IgD-negative memory B cell (primary cell): ENCODE measurements at regions not wholly inside any gene's neighbourhood (a gene's known extent, or its start where the extent isn't known, plus 50 kb on each side); places are given as distances from the start of the nearest gene placed in this dataset.

ENCODE experiments used
- H3K27ac Mint-ChIP-seq, 3 donors: one replicate each; pipeline ENCODE4 v1.8.0; 2020 to 2022; ENCODE audit warnings: mild to moderate bottlenecking in 3 of 3, mixed read lengths in 3 of 3, moderate library complexity in 1 of 3
- H3K27me3 Mint-ChIP-seq: one replicate; pipeline ENCODE4 v1.8.0; 2021; ENCODE audit warnings: mixed read lengths
- H3K36me3 Mint-ChIP-seq: one replicate; pipeline ENCODE4 v1.8.0; 2020; ENCODE audit warnings: mild to moderate bottlenecking, mixed read lengths
- H3K4me1 Mint-ChIP-seq, 3 donors: one replicate each; pipeline ENCODE4 v1.8.0; 2020 to 2022; ENCODE audit warnings: mixed read lengths in 3 of 3, mild to moderate bottlenecking in 1 of 3
- H3K4me3 Mint-ChIP-seq, 4 donors: one replicate each; pipeline ENCODE4 v1.8.0; 2020 to 2022; ENCODE audit warnings: mild to moderate bottlenecking in 4 of 4, mixed read lengths in 4 of 4, moderate library complexity in 3 of 4
- H3K9me3 Mint-ChIP-seq, 3 donors: one replicate each; pipeline ENCODE4 v1.8.0; 2020 to 2021; ENCODE audit warnings: mixed read lengths in 3 of 3, mild to moderate bottlenecking in 1 of 3

GRCh38 chr1:59061876-59062275, 235.0 kb upstream of the FGGY start:
- H3K36me3 Mint-ChIP-seq = peaks cover 10% of the 10 kb centered on the region
- H3K27ac Mint-ChIP-seq = no peak overlapping the region
- peaks cover 1% of the 10 kb centered on the region for H3K27me3 Mint-ChIP-seq
- H3K4me3 Mint-ChIP-seq = peak overlapping the region in 1 of 4 donors; percentile 77
- peaks cover 0 to 3% (median 2%) of the 10 kb centered on the region in 3 donors for H3K9me3 Mint-ChIP-seq
- H3K4me1 Mint-ChIP-seq = peaks cover 27 to 39% (median 29%) of the 10 kb centered on the region in 3 donors

- no peak overlapping the region for H3K4me3 Mint-ChIP-seq
- peak overlapping the region in 1 of 3 donors; percentile 35 for H3K27ac Mint-ChIP-seq
- H3K27me3 Mint-ChIP-seq = peaks cover 1% of the 10 kb centered on the region
- peaks cover 23 to 32% (median 26%) of the 10 kb centered on the region in 3 donors for H3K4me1 Mint-ChIP-seq
- peaks cover 10% of the 10 kb centered on the region for H3K36me3 Mint-ChIP-seq
- H3K9me3 Mint-ChIP-seq = peaks cover 0 to 3% (median 2%) of the 10 kb centered on the region in 3 donors
Measured at GRCh38 chr1:59062743-59063142, 234.2 kb upstream of the FGGY start.

DNA sequence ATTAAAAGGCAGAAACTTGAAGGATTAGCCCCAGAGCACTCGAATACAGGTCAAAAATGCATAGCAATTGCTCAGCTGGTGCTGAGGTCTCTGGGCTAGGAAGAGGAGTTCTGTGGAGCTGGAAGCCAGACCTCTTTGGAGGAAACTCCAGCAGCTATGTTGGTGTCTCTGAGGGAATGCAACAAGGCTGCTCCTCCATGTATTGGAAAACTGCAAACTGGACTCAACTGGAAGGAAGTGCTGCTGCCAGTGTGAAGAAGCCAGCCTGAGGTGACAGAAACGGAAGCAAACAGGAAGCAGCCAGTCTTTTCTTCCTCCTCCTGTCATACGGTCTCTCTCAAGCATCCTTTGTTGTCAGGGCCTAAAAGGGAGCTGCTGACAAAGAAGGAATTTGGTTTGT, 233.4 kb upstream of the FGGY start:
- peaks cover 11% of the 10 kb centered on the region for H3K36me3 Mint-ChIP-seq
- H3K4me1 Mint-ChIP-seq = peaks cover 19 to 29% (median 25%) of the 10 kb centered on the region in 3 donors
- peaks cover 0 to 3% (median 2%) of the 10 kb centered on the region in 3 donors for H3K9me3 Mint-ChIP-seq
- no peaks in the 10 kb centered on the region for H3K27me3 Mint-ChIP-seq
- peak overlapping the region in 2 of 4 donors; percentile 36 to 79 for H3K4me3 Mint-ChIP-seq
- H3K27ac Mint-ChIP-seq = no peak overlapping the region

DNA sequence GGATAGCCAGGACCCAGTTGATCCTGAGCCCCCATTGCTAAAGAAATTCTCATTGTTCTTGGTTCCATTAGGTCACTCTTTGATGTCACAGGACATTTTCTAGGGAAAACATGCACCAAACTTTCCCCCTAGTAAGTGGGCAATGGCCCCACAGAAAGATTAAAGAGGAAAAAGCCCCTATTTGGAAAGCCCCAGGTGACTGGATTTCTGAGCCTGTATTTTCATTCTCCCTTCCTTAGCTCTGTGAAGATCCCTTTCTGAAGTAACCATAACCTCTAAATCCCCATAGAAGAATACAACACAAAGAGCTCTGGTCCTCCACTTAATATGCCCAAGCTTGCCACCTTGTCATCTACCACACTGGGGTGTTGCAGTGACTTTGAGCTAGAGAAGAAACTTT, 232.3 kb upstream of the FGGY start:
- Mint-ChIP-seq H3K36me3 (peaks cover 9% of the 10 kb centered on the region), H3K9me3 (peaks cover 0 to 3% (median 2%) of the 10 kb centered on the region in 3 donors), H3K27me3 (no peaks in the 10 kb centered on the region), H3K4me1 (peaks cover 17 to 29% (median 25%) of the 10 kb centered on the region in 3 donors), H3K4me3 (no peak overlapping the region), H3K27ac (peak overlapping the region in 1 of 3 donors; percentile 20)

DNA sequence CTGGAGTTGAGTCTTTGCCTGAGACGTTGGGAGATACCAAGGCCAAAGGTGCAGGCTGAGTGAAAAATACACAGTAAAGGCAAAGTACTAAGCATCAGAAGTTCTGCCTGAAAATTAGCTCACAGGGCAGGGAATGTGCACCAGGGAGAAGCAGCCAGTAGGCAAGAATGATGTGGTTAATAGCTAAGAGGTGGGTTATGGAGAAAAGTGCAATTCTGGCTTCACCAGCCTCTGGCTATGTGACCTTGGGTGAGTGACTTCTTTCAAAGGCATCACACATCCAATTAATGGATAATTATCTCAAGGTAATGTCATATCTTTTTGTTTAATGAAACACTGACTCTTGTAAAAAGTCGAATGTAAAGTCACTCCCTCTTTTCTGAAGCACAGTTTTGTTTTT, 230.7 kb upstream of the FGGY start:
- no peak overlapping the region for H3K27ac Mint-ChIP-seq
- no peaks in the 10 kb centered on the region for H3K27me3 Mint-ChIP-seq
- no peak overlapping the region for H3K4me3 Mint-ChIP-seq
- H3K9me3 Mint-ChIP-seq = no peaks in the 10 kb centered on the region
- peaks cover 9% of the 10 kb centered on the region for H3K36me3 Mint-ChIP-seq
- peaks cover 21 to 32% (median 30%) of the 10 kb centered on the region in 3 donors for H3K4me1 Mint-ChIP-seq

DNA sequence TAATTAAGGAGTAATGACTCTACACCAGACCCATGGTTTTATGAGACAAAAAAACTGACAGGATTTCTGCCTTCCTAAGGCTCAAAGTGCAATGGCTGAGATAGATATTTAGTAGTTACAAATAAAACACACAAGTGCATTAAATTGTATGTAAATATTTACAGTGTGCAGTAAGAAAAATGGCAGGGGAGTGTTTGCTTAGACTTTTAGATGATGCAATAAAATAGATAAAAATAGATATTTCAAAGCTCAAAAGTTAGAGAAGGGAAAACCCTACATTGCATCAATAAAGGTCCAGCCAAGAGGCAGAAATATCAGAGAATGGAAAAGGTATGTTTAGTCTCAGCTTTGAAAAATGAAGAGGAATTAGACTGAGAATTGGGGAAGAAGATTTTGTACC, 226.3 kb upstream of the FGGY start:
- H3K9me3 Mint-ChIP-seq = no peaks in the 10 kb centered on the region
- H3K36me3 Mint-ChIP-seq = peaks cover 4% of the 10 kb centered on the region
- peak overlapping the region in 1 of 4 donors; percentile 83 for H3K4me3 Mint-ChIP-seq
- H3K27me3 Mint-ChIP-seq = no peaks in the 10 kb centered on the region
- no peak overlapping the region for H3K27ac Mint-ChIP-seq
- H3K4me1 Mint-ChIP-seq = peaks cover 19 to 29% (median 20%) of the 10 kb centered on the region in 3 donors

GRCh38 chr1:59071289-59071688, 225.6 kb upstream of the FGGY start:
- Mint-ChIP-seq H3K36me3 (peaks cover 1% of the 10 kb centered on the region), H3K9me3 (no peaks in the 10 kb centered on the region), H3K4me1 (peaks cover 19 to 29% (median 20%) of the 10 kb centered on the region in 3 donors)

DNA sequence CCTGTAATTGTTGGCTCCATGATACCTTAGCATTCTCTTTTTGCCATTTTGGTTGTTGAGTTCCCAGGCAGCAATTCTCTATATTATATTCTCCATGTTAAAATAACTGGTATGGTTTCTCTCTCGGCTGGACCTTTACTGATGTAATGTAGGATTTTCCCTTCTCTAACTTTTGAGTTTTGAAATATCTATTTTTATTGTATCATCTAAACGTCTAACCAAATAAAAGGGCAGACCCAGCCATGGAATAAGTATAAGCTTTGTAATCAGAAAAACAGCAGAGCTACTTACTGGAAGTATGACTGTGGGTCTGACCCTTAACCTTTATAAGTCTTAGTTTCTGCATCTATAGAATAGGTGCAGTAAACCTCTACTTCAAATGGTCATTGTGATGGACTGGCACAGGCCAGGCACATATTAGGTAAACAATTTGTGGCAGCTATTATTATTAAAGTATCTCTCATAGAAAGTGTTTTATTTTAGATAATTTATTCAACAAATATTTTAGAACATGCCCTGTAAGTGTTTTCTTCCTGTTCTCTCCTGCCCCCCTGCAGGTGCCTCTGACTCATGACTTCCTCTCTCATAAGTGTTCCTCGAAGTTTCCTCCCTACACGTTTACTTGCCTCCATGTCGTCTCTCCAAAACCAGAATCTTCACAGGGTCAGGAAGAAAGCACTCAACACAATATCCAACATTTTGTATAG, 224.9 kb upstream of the FGGY start:
- H3K36me3 Mint-ChIP-seq = peaks cover 1% of the 10 kb centered on the region
- peak overlapping the region; percentile 9 to 91 (median 74) for H3K27ac Mint-ChIP-seq
- H3K27me3 Mint-ChIP-seq = no peaks in the 10 kb centered on the region
- H3K4me1 Mint-ChIP-seq = peaks cover 23 to 33% (median 24%) of the 10 kb centered on the region in 3 donors
- H3K9me3 Mint-ChIP-seq = no peaks in the 10 kb centered on the region
- H3K4me3 Mint-ChIP-seq = peak overlapping the region in 2 of 4 donors; percentile 57 to 89

More at GRCh38 chr1:59071289-59071688, 225.6 kb upstream of the FGGY start:
- Mint-ChIP-seq H3K4me3 (peak overlapping the region in 2 of 4 donors; percentile 83 to 89), H3K27ac (peak overlapping the region in 2 of 3 donors; percentile 1 to 91), H3K27me3 (no peaks in the 10 kb centered on the region)

- peaks cover 27 to 37% (median 29%) of the 10 kb centered on the region in 3 donors for H3K4me1 Mint-ChIP-seq
- H3K27ac Mint-ChIP-seq = peak overlapping the region in 2 of 3 donors; percentile 9 to 74
- no peaks in the 10 kb centered on the region for H3K9me3 Mint-ChIP-seq
- H3K36me3 Mint-ChIP-seq = peaks cover 1% of the 10 kb centered on the region
- H3K27me3 Mint-ChIP-seq = no peaks in the 10 kb centered on the region
- H3K4me3 Mint-ChIP-seq = peak overlapping the region in 2 of 4 donors; percentile 47 to 70
Measured at GRCh38 chr1:59072583-59072947, 224.3 kb upstream of the FGGY start.

DNA sequence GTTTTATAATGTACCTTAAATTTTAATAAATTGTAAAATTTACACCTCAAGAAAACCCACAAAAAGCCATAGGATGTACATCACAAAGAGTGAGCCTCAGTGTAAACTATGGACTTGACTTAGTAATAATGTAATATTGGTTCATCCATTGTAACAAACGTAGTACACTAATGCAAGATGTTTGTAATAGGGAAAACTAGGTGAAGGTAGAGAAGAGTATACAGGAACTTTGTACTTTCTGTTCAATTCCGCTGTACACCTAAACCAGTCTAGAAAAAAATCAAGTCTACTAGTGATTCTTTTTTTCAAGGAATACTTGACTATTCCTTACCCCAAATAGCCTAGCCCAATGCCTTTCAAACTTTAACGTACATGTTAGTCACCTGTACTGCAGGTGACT, 222.3 kb upstream of the FGGY start:
- Mint-ChIP-seq H3K9me3 (no peaks in the 10 kb centered on the region), H3K27ac (no peak overlapping the region), H3K4me1 (peaks cover 30 to 40% (median 33%) of the 10 kb centered on the region in 3 donors), H3K27me3 (no peaks in the 10 kb centered on the region), H3K36me3 (no peaks in the 10 kb centered on the region), H3K4me3 (no peak overlapping the region)

GRCh38 chr1:59075021-59075420, 221.9 kb upstream of the FGGY start:
- Mint-ChIP-seq H3K4me3 (no peak overlapping the region), H3K9me3 (no peaks in the 10 kb centered on the region), H3K27me3 (no peaks in the 10 kb centered on the region), H3K4me1 (peaks cover 30 to 40% (median 33%) of the 10 kb centered on the region in 3 donors), H3K36me3 (no peaks in the 10 kb centered on the region), H3K27ac (no peak overlapping the region)

DNA sequence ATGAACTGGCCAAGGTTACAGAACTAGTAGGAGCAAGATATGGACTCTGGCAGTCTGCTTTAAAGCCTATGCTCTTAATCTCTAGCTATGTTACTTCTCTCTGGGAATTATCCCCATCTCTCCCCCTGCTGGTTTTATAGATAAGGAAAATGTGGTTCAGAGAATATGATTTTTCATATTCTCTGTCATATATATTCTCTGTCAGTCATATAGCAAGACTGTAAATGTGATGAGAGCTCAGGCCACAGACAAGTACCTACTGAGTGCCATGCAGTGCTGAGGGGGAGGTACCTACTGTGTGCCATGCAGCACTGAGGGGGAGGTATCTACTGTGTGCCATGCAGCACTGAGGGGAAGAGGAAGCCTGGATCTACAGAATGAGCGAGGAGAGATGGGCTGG, 220.3 kb upstream of the FGGY start:
- H3K4me3 Mint-ChIP-seq = peak overlapping the region in 1 of 4 donors; percentile 56
- peaks cover 17 to 27% (median 22%) of the 10 kb centered on the region in 3 donors for H3K4me1 Mint-ChIP-seq
- H3K27ac Mint-ChIP-seq = no peak overlapping the region

GRCh38 chr1:59077466-59078069, 219.3 kb upstream of the FGGY start:
- Mint-ChIP-seq H3K9me3 (no peaks in the 10 kb centered on the region), H3K4me3 (no peak overlapping the region), H3K27ac (no peak overlapping the region), H3K4me1 (peaks cover 11 to 18% (median 14%) of the 10 kb centered on the region in 3 donors), H3K27me3 (no peaks in the 10 kb centered on the region), H3K36me3 (no peaks in the 10 kb centered on the region)

More for the DNA sequence above, 220.3 kb upstream of the FGGY start:
- H3K9me3 Mint-ChIP-seq = no peaks in the 10 kb centered on the region
- H3K27me3 Mint-ChIP-seq = no peaks in the 10 kb centered on the region
- no peaks in the 10 kb centered on the region for H3K36me3 Mint-ChIP-seq

DNA sequence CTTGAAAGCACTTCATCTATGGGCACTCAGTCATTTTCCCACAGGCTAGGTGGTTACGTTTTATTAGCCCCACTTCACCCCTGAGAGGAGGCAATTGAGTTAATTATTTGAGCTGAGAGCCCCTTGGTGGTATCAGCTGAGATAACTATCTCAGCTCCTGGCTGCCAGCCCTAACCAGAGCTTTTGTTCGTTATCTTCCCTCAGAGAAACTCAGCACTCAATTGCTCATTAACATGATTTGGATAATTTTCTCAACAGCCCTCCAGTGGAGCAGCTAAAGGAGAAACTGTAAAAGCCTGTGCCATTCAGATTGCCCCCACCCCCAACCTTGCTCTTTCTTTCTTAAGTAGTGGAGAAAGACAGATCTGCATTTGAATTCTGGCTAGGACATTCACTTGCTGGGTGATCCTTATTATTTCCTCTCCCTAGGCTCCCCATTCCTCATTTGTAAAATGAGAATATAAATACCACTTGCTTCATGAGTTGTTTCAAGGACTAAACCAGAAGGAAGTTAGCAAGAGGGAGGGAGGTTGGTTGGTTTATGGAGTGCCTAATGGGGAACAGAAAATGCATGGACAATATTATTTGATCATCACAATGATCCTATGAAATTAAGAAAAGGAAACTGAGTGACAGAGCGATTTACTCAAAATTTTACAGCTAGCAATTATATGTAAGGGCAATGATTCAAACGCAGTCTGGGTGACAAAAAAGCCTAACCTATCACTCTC, 218.7 kb upstream of the FGGY start:
- Mint-ChIP-seq H3K27ac (no peak overlapping the region), H3K4me3 (no peak overlapping the region), H3K9me3 (no peaks in the 10 kb centered on the region)

DNA sequence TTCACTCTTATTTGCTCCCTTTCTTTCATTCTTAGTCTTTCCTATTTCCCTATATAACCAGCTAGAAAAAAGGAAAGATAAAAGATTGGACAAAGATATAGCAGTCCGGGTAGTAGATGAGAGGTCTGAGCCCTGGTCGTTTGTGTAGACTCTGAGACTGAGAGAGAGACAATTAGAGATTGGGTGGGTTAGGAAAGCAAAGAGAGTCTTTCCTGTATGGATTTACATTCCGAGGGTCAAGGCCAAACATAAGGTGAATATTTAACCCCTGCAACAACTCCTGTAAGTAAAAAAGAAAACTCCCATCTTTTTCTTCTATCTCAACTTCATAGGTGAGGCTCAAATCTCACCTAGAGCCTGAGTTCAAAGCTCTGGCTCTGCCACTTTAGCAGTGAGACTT, 218.0 kb upstream of the FGGY start:
- no peaks in the 10 kb centered on the region for H3K36me3 Mint-ChIP-seq
- H3K4me3 Mint-ChIP-seq = no peak overlapping the region
- H3K9me3 Mint-ChIP-seq = no peaks in the 10 kb centered on the region
- no peaks in the 10 kb centered on the region for H3K27me3 Mint-ChIP-seq
- H3K4me1 Mint-ChIP-seq = peaks cover 11 to 14% (median 11%) of the 10 kb centered on the region in 3 donors
- no peak overlapping the region for H3K27ac Mint-ChIP-seq

More for the DNA sequence above, 218.7 kb upstream of the FGGY start:
- Mint-ChIP-seq H3K4me1 (peaks cover 11 to 15% (median 14%) of the 10 kb centered on the region in 3 donors), H3K36me3 (no peaks in the 10 kb centered on the region), H3K27me3 (no peaks in the 10 kb centered on the region)
